ENCODE measurements at regions not wholly inside any gene's neighbourhood (a gene's known extent, or its start where the extent isn't known, plus 50 kb on each side); places are given as distances from the start of the nearest gene placed in this dataset.

GRCh38 chr4:127498366-127498765, 134.4 kb upstream of the INTU start:
- TF ChIP-seq CTCF (IDR thresholded peaks at IDR 0.05) (no peak), POLR2A (IDR thresholded peaks at IDR 0.05) (no peak)

All from lower leg skin (tissue), 3 donors.